KG1 (cell line): ENCODE measurements at regions not wholly inside any gene's neighbourhood (a gene's known extent, or its start where the extent isn't known, plus 50 kb on each side); places are given as distances from the start of the nearest gene placed in this dataset.
"Not testable (repeated sequence)": the region's sequence is repeated elsewhere in the genome, so short reads cannot be mapped to it uniquely, and the experiment has no call there.

Experiments used
- DNase-seq: peaks from one replicate; lab custom pipeline; 2025; lab: John Stamatoyannopoulos, UW

- not testable (repeated sequence) for DNase-seq
These were observed 134.0 kb upstream of the MAD2L1 start for GRCh38 chr4:120200573-120201110.

- no peak for DNase-seq
These were observed 131.8 kb upstream of the MAD2L1 start for GRCh38 chr4:120198411-120198810.

DNA sequence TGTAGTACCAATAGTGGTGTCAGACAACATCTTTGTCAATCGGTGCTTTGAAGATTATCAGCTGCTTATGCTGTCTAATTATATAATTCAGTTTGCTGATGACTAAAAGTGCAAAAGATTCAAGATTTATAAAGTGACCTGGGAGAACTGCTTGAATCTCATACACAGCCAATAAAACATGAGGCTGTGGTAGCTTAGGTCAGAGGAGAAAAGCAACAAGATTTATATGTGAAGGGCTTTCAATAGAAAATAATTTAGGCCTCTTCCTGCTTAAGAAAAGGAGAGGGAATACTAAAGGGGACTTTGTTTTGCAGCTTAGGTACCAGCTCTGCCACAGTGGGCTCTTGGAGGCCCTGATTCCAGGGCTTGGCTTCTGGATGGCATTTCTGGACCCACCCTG lies 111.0 kb upstream of the MAD2L1 start:
- no peak for DNase-seq

DNA sequence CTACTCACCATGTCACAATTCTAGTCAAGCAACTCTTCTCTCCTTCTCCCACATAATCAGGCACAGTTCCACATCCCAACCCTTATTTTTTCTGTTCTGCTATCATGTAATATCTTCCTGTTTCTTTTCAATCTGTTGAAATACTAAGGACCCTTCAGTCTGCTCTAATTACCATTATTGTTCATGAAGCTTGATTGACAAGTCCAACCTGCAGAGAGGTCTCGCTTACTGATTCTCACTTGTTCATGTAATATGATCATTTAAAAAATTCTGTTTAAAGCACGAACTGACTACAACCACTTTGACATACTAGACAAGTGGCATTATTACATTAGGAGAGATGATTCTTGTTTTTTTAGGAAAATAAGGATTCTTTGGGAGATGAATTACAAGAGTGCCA lies 108.6 kb upstream of the MAD2L1 start:
- DNase-seq: no peak

DNA sequence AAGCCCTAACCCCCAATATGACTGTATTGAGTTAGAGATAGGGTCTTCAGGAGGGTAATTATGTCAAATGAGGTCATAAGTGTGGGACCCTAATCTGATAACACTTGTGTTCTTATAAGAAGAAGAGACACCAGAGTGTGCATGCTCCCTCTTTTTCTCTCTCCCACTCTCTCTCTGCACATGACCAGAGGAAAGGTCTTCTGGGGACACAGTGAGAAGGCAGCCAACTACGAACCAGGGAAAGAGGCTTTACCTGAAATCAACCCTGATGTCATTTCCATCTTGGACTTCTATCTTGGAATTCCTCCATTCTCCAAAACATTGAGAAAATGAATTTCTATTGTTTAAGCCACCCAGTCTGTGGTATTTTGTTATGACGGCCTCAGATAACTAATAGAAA lies 97.2 kb upstream of the MAD2L1 start:
- no peak for DNase-seq

DNA sequence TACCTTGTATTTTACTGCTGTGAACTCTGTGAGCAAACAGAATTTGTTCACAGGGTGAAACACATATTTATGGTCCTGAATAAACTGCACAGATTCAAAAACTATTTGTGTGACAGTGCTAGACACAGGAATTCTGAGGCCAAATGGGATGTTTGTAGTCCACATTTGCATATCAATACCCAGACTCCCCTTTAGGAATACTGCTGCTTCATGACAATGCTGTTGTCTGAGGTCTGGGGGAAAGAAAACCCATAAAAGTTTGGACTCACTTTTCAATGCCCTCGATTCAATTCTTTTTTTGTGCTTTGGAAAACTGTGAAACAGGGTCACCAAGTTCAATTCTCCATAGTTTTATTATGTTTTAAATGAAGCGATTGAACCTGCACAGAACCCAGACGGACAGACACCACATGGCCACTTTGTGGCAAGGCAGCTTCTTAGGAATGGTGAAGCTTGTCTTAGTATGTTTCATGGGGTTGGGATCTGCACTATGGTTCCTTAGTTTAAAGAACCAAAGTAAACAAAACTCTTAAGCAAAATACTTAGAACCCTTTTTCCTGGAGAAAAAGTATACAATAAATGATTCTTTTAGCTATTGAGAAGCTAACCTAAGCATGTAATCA lies 92.3 kb upstream of the MAD2L1 start:
- no peak for DNase-seq

- DNase-seq: no peak
These were observed 91.4 kb upstream of the MAD2L1 start for GRCh38 chr4:120158046-120158445.

DNA sequence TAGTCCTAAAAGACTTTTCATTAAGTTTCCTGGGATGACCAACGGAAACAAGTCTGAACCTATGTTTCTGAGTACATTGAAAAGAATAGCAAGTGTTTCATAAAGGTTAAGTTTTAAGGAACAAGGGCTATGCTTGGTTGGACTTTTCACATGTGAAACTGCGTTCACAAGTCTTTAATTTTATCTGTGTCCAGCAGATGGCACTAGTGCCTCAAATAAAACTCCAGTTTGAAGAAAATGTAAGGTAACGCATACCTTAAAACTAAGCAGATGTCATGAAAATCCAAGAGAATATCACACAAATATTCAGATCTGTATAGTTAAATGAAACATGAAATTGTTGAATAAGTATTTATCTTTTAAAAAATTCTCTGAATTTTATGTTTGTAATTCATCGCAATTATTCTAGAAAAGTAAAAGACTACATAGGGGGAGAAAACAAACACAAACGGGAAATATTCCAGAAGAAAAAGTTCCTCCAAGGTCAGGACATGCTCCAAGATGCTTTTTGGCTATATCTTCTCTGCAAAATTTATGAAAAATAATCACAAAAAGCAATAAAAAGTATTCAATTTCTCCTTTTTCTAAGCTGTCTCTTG lies 89.6 kb upstream of the MAD2L1 start:
- DNase-seq: peak; percentile 48

DNA sequence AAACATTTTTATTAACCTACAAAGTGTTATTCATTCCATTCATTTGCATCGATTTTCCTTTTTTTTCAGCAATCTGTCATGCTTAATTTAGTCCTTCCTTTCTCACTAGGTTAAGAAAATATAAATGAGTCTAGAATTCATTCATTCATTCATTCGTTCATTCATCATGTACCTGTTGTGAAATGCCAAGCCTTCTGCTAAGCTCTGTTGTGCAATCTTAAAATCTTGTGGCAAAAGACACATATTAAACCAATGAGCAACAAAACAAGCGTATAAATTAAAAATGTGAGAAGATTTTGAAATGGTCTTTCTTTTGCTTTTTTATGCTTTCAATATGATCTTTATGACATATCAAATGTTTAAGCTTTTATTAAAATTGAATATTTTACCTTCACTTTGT lies 88.6 kb upstream of the MAD2L1 start:
- no peak for DNase-seq

GRCh38 chr4:120144634-120145033 lies 78.0 kb upstream of the MAD2L1 start:
- no peak for DNase-seq

DNA sequence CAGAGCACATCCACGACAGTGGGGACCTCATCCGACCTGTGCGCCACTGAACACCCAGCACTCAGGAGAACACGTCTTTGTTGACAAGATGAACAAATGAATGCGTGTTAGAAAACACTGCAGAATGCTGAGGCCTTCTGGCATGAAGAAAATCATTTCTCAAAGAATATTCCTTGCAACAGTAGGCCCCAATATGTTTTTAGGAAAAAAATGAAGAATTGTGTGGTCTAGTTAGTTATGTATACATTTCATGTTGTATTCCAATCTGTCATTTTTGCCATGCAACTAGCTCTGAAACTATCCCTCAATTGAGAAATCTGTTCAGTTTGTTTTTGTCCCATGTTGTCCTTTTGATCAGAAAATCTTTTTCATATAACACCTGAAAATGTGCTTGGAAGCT lies 77.4 kb upstream of the MAD2L1 start:
- DNase-seq: no peak

- no peak for DNase-seq
These were observed 72.7 kb upstream of the MAD2L1 start for GRCh38 chr4:120139392-120139791.

DNA sequence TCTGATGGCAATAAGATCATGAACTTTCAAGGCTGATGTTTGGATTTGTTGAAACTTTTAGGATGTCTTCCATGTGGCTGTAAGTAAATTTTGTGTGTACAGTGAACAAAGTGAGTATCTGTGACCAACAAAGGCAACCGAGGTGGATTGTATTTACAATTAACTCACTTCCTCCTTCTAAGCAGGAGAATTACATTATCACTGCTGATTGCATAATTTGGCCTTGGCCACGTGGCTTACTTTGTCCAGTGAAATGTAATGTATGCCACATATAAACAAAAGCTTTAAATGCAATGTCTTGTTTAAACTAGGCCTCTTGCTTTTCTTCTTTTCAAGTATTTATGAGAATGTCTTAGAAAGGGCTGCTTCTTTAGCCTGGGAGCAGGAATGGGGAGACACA lies 66.3 kb upstream of the MAD2L1 start:
- DNase-seq: no peak

DNA sequence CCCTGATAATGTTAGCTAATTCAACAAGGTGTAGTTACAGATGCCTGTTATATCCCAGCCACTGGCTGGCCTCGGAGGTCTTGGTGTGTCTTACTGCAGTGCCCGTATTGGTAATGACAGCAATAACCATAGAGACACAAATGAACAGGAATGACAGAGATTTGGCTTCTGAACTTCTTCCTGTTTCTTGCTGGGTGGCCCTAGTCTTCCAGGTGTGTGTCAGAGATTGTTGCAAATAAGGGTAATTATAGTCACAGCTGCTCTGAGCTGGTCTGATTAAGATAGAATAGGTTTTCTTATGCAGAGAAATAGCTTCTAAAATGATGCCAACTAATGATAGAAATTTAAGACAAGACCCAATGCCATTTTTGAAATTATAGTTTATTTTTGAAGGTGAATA lies 64.1 kb upstream of the MAD2L1 start:
- no peak for DNase-seq
